GM21526 (cell line): ENCODE measurements at regions not wholly inside any gene's neighbourhood (a gene's known extent, or its start where the extent isn't known, plus 50 kb on each side); places are given as distances from the start of the nearest gene placed in this dataset.

ENCODE experiments used
- ATAC-seq: cut with Tn5 transposase; IDR thresholded peaks from one replicate; pipeline ENCODE4 v1.9.1; 2021; ENCODE audit warnings: moderate library complexity; ENCODE audit not compliant: unreplicated experiment, low FRiP score

DNA sequence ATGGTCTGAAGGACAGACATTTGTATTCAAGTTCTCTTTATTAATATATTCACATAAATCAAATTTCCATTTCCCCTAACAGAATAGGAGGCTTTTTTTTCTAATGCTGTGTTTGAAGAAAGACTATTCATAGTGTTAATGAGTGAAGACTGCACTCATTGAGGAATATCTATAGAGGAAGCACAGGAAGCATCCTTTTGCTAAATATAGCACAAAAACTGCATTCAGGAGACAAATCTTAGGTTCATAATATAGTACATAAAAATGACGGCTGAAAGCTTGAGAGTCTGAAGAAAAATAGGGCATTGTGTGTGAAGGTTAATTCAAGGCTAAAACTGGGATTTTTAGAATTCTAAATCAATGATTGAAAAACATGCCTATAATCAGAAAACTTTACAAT lies 50.4 kb upstream of the ANKRD50 start:
- no peak for ATAC-seq
